HG02938 (cell line): ENCODE measurements at regions not wholly inside any gene's neighbourhood (a gene's known extent, or its start where the extent isn't known, plus 50 kb on each side); places are given as distances from the start of the nearest gene placed in this dataset.
"Not testable (repeated sequence)": the region's sequence is repeated elsewhere in the genome, so short reads cannot be mapped to it uniquely, and the experiment has no call there.

Experiments used
- ATAC-seq: cut with Tn5 transposase; IDR thresholded peaks from one replicate; pipeline ENCODE4 v1.9.1; 2021; ENCODE audit warnings: mild to moderate bottlenecking, moderate library complexity; ENCODE audit not compliant: unreplicated experiment

DNA sequence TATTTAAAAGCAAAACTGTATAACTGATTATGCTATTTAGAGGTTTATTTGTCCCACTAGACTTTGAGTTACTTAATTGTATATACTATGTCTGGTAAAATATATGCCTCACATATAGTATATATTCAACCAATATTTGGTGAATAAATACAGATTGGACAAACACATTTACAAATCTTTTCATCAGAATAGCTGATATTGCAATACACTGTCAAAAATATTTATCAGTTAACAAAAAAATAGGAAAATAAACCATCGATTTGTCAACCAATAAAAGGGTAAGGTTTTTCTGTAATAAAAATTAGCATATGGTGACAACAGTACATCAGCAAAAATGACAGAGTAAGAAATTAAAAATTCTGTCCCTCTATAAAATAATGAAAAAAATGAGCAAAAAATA is 889.9 kb upstream of the INTU start:
- no peak for ATAC-seq

DNA sequence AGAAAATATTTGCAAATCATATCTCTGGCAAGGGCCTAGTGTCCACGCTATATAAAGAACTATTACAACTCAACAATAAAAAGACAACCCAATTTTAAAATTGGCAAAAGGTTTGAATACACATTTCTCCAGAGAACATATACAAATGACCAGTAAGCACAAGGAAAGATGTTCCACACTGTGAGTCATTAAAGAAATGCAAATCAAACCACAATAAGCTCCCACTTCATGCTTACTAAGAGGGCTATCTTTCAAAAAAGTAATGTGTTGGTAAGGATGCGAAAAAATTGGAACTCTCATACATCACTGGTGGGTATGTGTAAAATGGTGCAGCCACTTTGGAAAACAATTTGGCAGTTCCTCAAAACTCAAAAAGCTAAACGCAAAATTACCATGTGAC is 884.0 kb upstream of the INTU start:
- ATAC-seq: no peak

DNA sequence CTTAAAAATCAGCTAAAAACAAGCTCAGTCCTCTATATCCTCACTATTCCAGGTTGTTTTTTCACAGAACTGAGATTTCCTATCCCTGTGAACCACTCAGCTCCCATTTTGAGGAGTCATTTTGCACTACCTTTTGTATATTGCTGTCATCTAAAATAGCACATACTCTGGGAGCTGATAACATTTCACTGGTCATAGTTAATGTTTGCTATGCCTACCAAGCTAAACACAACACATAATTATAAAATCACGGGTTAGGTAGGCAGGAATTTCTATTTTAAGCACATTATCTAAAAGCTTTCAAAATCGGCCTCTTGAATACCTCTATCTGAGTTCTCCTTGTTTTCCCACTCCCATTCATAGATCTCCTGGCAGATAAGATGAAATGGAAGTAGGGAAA is 882.0 kb upstream of the INTU start:
- no peak for ATAC-seq

DNA sequence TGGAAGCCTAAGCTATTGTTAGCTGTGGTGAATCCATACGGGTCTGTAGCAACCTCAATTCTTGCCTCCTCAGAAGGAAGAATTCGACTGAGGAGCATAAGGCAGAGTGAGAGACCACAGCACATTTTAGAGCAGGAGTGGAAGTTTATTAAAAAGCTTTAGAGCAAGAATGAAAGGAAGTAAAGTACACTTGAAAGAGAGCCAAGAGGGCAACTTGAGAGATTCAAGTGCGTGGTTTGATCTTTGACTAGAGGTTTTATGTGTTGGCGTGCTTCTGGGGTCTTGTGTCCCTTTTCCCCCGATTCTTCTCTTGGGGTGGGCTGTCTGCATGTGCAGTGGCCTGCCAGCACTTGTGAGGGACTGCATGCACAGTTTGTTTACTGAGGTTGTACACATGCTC is 880.6 kb upstream of the INTU start:
- ATAC-seq: no peak

DNA sequence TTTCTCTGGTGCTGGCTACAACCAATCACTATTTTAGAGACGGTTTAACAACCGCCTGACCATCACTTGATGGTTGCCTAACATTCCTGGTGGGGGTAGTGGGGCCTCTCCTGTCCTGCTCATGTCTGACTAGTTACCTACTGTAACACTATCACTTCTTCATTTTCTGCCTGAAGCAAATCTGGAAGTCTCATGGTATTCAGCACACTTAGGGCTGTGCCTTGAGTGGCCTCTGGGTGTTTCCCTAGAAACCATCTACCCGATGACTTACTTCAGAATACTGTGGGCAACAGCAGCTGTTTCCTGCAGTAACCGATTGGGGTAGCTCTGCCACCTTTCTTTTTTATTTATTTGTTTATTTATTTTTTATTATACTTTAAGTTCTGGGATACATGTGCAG is 880.1 kb upstream of the INTU start:
- ATAC-seq: no peak

DNA sequence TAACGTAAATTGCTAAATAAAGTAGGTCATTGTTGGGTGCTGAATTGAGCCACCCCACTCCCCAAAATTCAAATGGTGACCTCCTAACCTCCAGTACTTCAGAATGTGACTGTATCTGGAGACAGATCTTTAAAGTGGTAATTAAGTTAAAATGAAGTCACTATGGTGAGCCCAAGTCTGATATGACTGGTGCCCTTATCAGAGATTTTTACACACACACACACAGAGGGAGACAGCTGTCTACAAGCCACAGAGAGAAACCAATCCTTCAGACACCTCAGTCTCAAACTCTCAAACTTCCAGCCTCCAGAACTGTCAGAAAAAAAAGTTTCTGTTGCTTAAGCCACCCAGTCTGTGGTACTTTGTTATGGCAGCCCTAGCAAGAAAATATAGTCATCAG is 879.2 kb upstream of the INTU start:
- no peak for ATAC-seq

DNA sequence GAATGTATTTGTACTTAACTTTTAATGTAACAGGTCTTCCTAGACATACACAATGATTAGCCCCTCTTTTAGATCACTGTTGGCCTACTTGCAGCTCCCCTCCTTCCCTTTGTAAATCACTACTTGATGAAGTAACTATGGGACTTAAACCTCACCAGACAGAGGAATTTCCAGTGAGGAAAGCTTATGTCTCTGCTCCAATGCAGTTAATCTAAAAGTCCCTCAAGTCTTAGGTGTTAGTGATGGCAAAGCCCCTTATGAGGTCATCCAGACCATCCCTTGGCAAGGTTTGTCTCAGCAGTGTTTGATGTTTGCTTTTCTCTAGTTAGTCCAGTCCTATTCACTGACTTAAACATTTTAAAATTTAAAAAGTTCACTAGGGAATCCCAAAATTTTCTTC is 877.3 kb upstream of the INTU start:
- no peak for ATAC-seq

DNA sequence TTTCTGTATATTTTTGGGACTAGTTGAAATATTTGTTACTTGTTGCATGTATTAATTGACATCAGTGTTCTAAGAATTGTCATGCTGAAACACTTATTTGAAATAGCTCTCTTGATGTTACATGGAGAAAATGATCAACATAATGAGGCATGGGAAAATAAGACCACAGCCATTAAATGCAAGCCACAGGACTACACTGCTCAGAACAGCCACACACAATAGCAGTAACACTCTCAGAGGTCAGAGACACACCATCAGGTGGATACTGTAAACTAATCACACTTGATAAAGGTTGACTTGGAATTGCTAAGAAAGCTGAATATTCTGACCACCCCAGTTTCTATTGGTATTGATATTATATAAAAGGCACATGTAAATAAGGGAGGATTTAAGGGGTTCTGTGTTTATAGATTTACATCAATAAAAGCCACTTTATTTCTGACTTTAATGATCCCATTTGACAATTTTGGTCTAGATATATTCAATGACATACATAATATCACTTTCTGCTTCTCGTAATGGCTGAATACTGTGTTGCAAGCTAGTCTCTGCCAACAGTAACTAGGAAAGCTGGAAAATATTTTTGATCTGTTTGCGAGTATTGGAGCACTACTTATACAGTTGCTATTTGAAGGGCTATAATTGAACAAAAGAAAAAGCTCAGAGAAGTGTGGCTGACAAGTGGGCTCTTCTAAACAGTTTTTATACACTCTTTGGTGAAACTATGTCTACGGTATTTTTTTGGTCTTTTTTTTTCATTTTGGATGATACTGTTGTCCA is 876.5 kb upstream of the INTU start:
- ATAC-seq: no peak

DNA sequence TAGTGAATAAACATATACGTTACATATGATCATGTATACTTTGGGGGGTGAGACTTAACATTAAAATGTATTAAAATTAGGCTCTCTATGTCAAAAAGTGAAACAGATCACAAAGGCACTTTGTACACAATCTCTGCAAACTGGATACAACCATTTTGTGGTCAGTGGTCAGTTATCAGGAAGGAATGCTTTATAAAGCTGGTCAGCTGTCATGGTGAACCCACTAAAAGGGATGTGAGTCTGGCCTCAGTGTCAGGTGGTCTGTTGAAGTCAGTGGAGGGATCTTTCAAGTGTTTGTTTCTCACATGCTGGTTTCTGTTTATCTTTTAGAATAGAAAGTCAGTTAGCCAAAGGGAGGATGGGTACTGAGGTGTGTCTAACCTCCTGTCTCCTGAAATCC is 875.5 kb upstream of the INTU start:
- ATAC-seq: no peak

DNA sequence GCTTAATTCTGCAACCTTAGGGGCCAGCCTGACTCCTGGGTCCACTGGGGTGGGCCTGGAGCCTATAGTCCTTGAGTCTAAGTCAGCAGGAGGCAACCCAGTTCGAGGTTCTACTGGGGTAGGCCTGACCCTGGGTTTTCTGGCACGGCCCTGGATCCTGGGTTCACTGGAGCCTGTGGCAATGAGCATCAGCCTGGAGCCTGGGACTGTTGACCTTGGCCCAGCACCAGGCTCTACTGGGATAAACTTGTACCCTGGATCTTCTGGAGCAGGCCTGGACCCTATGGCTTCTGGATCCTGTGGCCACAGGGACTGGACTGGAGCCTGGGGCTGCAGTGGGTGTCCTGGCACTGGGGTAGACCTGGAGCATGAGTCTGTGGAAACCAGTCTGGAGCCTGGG is 874.3 kb upstream of the INTU start:
- ATAC-seq: no peak

DNA sequence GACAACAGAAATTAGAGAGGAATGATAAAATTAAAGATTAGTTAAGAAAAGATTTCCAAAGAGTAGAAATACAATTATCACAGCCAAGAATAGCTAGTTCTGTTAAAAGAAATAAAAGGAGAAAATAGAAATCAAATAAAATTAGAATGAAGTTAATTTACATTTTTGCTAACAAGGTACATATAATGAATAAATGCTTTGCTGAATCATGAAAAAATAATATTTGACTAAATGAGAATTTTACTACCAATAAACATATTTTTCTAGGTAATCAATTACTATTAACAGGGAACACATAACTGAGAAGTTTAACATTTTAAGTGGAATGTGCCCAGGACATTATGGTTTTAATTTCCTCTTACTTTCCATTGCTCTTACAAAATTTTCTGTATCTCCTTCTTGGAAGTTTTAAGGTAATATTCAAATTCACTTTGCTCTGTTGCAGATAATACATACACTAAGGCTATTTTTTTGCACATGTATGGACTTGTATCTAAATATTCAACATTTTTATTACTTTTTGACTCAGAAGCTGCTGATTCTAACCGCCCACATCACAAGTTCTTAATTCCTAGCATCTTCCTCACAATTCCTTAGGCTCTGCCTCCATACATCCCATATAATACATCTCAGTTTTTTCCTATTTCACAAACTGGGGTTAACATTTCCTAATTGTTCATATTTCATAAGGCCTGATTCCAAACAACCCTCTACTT is 870.7 kb upstream of the INTU start:
- ATAC-seq: no peak

DNA sequence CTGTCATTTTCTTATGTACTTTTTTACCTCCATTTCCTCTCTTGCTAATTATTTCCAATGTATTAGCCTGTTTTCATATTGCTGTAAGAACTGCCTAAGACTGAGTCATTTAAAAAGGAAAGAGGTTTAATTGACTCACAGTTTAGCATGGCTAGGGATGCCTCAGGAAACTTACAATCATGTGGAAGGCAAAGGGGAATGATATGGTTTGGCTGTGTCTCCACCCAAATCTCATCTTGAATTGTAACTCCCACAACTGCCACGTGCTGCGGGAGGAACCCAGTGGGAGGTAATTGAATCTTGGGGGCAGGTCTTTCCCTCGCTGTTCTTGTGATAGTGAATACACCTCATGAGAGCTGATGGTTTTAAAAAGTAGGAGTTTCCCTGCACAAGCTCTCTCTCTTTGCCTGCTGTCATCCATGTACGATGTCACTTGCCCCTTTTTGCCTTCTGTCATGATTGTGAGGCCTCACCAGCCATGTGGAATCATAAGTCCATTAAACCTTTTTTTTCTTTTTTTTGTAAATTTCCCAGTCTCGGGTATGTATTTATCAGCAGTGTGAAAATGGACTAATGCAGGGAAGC is 870.0 kb upstream of the INTU start:
- ATAC-seq: no peak

DNA sequence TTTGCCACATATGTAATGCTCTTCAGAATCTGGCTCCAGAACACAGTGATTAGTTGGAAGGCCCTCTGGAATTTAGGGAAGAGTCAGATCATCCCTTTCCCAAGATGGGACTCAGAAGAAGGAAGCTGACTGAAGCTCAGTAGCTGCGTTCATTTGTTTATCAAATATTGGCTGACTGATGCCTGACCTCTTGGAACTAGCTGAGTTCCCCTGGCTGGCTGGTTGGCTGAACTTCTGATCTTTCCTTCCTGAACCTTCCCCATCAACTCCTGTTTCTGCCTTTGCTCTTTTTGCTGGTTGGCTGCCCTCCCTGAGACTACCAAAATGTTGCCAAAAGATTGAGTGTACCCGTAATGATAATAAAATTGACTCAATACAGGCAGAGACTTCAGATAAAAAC is 866.5 kb upstream of the INTU start:
- no peak for ATAC-seq

DNA sequence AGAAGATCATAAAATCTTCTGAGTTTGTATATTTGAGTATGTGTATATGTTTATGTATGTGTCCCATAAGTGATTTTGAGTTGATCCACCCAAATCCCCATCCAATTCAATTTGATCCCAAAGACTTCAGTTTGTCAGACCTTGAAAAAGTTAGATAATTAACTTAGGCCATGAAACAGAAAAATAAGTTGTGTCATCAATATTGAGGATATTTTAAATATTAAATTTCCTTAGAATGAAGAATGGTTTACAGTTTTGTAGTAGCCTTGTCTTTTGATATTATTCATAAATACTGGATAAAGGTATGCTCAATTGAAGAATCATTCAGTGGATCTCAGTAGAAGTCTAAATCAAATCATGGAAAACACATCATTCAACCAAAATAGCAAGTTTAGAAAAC is 864.4 kb upstream of the INTU start:
- ATAC-seq: no peak

DNA sequence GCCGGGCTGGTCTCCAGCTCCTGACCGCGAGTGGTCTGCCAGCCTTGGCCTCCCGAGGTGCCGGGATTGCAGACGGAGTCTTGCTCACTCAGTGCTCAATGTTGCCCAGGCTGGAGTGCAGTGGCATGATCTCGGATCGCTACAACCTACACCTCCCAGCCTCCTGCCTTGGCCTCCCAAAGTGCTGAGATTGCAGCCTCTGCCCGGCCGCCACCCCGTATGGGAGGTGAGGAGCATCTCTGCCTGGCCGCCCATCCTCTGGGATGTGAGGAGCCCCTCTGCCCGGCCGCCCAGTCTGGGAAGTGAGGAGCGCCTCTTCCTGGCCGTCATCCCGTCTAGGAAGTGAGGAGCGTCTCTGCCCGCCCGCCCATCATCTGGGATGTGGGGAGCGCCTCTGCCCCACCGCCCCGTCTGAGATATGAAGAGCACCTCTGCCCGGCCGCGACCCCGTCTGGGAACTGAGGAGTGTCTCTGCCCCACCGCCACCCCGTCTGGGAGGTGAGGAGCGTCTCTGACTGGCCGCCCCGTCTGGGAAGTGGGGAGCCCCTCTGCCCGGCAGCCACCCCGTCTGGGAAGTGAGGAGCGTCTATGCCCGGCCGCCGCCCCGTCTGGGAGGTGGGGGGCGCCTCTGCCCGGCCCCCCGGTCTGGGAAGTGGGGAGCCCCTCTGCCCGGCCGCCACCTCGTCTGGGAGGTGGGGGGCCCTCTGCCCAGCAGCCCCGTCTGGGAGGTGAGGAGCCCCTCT is 861.8 kb upstream of the INTU start:
- ATAC-seq: not testable (repeated sequence)

DNA sequence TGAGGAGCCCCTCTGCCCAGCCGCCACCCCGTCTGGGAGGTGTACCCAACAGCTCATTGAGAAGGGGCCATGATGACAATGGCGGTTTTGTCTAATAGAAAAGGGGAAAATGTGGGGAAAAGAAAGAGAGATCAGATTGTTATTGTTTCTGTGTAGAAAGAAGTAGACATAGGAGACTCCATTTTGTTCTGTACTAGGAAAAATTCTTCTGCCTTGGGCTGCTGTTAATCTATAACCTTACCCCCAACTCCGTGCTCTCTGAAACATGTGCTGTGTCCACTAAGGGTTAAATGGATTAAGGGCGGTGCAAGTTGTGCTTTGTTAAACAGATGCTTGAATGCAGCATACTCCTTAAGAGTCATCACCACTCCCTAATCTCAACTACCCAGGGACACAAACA is 861.1 kb upstream of the INTU start:
- ATAC-seq: not testable (repeated sequence)

DNA sequence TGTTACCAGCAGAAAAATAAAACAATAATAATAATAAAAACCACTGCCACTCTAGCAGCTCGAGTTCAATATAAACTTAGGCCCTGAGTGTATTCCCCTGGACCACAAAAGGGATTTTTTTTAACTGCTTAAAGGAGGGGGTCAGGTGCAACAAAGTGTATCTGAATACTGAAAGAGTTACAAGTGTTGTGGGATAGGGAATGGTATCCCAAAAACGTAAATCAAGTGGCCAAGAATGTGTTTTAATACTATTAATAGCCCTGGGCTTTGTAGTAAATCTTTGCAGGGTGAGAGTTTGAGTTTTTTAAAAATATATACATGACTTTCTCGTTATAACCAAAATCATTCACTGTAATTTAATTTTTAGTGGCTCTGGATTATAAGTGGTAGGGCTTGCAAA is 860.1 kb upstream of the INTU start:
- no peak for ATAC-seq

DNA sequence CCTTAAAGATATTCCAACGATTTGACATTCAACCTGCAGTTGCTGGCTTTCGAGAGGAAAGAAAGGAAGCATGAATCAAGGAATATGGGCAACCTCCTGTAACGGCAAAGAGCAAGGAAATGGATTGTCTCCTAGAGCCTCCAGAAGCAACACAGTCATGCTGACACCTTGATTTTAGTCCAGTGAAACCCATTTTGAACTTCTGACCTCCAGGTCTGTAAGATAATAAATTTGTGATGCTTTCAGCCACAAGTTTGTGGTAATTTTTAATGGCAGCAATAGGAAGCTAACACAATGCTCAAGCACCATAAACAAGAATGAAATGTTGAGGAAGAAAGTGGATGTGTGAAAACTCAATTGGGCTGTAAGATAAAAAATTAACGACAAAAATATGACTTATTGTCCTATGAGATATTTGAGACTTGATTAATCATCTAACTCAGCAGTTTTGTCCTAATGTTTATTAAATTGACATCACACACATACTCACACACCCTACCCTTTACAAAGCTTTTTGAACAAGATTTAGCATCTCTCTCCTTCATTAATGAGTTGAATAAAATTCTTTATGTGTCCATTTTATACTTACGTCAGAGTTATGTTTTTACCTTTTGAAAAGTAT is 857.2 kb upstream of the INTU start:
- ATAC-seq: no peak

DNA sequence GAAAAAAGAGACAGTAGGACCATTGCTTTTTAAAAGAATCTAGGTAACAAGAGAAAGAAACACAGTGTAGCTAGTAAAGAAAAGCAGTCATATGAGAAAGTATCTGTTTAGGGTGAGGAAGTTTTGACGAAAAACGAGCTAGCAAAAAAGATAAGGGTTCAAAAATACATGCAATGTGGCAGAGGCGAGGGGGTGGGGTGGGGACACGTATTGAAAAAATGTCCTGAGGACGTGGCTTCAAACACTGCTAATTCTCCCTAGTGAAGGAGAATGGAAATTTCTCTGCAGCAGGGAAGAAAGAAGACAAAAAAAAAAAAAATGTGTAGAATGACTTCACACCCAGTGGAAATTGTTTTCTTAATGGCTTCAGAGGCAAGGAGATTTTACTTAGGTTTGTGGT is 856.4 kb upstream of the INTU start:
- no peak for ATAC-seq

DNA sequence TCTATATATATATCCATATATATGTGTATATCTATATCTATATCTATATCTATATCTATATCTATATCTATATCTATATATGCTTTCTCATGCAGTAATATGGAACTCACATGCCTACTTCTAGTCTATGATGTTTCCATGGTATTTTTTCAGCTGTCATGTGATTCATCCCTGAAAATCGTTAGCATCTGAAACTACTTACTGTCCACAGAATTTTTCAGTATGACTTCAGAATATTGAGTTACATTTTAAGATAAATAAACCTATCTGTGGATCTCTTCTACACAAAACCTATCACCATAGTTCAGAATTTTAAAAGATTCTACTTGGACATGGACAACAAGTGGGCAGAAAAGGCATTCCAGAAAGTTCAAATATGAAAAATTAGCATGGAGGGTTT is 855.1 kb upstream of the INTU start:
- ATAC-seq: no peak

DNA sequence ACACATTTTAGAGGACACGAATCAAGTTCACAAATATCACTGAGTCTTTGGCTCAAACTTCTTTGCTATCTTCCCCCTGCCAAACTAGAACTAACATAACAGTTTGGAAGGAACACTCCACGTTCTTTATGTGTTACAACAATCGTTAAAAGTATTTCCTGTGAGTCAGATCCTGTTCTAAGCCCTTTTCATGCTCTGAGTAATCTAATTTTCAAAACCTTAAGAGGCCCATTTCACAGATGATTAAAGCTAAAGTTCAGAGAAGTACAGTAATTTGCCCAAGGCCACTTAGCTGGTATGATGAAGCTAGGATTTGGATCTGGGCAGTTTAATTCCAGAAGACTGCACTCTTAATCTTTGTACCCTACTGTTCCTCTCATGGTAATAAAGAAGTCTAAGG is 854.4 kb upstream of the INTU start:
- no peak for ATAC-seq
